ENCODE measurements at regions not wholly inside any gene's neighbourhood (a gene's known extent, or its start where the extent isn't known, plus 50 kb on each side); places are given as distances from the start of the nearest gene placed in this dataset.
"Not testable (repeated sequence)": the region's sequence is repeated elsewhere in the genome, so short reads cannot be mapped to it uniquely, and the experiment has no call there.

- no peak for FAIRE-seq
- no peak for DNase-seq (ENCODE audit: extremely low spot score, insufficient read length, low read depth)
Measured at GRCh38 chr11:96960926-96961325, 571.1 kb downstream of the JRKL start.

- FAIRE-seq (no peak), DNase-seq (ENCODE audit: extremely low spot score, insufficient read length, low read depth) (no peak)
Measured at GRCh38 chr11:96961931-96962330, 572.1 kb downstream of the JRKL start.

- FAIRE-seq (no peak), DNase-seq (ENCODE audit: extremely low spot score, insufficient read length, low read depth) (no peak)
Measured at GRCh38 chr11:96963375-96963774, 573.6 kb downstream of the JRKL start.

- no peak for DNase-seq (ENCODE audit: extremely low spot score, insufficient read length, low read depth)
Measured at GRCh38 chr11:96964661-96965060, 574.8 kb downstream of the JRKL start.

GRCh38 chr11:96967616-96968015 is 577.8 kb downstream of the JRKL start:
- FAIRE-seq: no peak
- DNase-seq (ENCODE audit: extremely low spot score, insufficient read length, low read depth): no peak

More at GRCh38 chr11:96964661-96965060, 574.8 kb downstream of the JRKL start:
- no peak for FAIRE-seq

- no peak for DNase-seq (ENCODE audit: extremely low spot score, insufficient read length, low read depth)
- FAIRE-seq: no peak
Measured at GRCh38 chr11:96969251-96969650, 579.4 kb downstream of the JRKL start.

- DNase-seq (ENCODE audit: extremely low spot score, insufficient read length, low read depth) (no peak), FAIRE-seq (no peak)
Measured at GRCh38 chr11:96978751-96979150, 588.9 kb downstream of the JRKL start.

- no peak for DNase-seq (ENCODE audit: extremely low spot score, insufficient read length, low read depth)
- no peak for FAIRE-seq
Measured at GRCh38 chr11:96986516-96986915, 596.7 kb downstream of the JRKL start.

GRCh38 chr11:96990914-96991313 is 601.1 kb downstream of the JRKL start:
- FAIRE-seq: no peak
- DNase-seq (ENCODE audit: extremely low spot score, insufficient read length, low read depth): no peak

GRCh38 chr11:97000481-97000880 is 610.7 kb downstream of the JRKL start:
- no peak for FAIRE-seq
- DNase-seq (ENCODE audit: extremely low spot score, insufficient read length, low read depth): no peak

GRCh38 chr11:97007283-97007682 is 617.5 kb downstream of the JRKL start:
- FAIRE-seq (no peak), DNase-seq (ENCODE audit: extremely low spot score, insufficient read length, low read depth) (no peak)

GRCh38 chr11:97009613-97010012 is 619.8 kb downstream of the JRKL start:
- FAIRE-seq (no peak), DNase-seq (ENCODE audit: extremely low spot score, insufficient read length, low read depth) (no peak)

- not testable (repeated sequence) for DNase-seq (ENCODE audit: extremely low spot score, insufficient read length, low read depth); FAIRE-seq
Measured at GRCh38 chr11:97010997-97011396, 621.2 kb downstream of the JRKL start.

- no peak for FAIRE-seq
Measured at GRCh38 chr11:97015327-97015726, 625.5 kb downstream of the JRKL start.

GRCh38 chr11:97019305-97019704 is 629.5 kb downstream of the JRKL start:
- FAIRE-seq (no peak), DNase-seq (ENCODE audit: extremely low spot score, insufficient read length, low read depth) (no peak)

More at GRCh38 chr11:97015327-97015726, 625.5 kb downstream of the JRKL start:
- DNase-seq (ENCODE audit: extremely low spot score, insufficient read length, low read depth): no peak

- no peak for FAIRE-seq
- no peak for DNase-seq (ENCODE audit: extremely low spot score, insufficient read length, low read depth)
Measured at GRCh38 chr11:97019754-97020153, 629.9 kb downstream of the JRKL start.

- FAIRE-seq: no peak
- no peak for DNase-seq (ENCODE audit: extremely low spot score, insufficient read length, low read depth)
Measured at GRCh38 chr11:97022955-97023354, 633.1 kb downstream of the JRKL start.

GRCh38 chr11:97028836-97029406 is 639.1 kb downstream of the JRKL start:
- no peak for DNase-seq (ENCODE audit: extremely low spot score, insufficient read length, low read depth)
- FAIRE-seq: no peak

- FAIRE-seq: no peak
Measured at GRCh38 chr11:97033178-97033577, 643.4 kb downstream of the JRKL start.

GRCh38 chr11:97048481-97048880 is 658.7 kb downstream of the JRKL start:
- DNase-seq (ENCODE audit: extremely low spot score, insufficient read length, low read depth) (no peak), FAIRE-seq (no peak)

More at GRCh38 chr11:97033178-97033577, 643.4 kb downstream of the JRKL start:
- DNase-seq (ENCODE audit: extremely low spot score, insufficient read length, low read depth): no peak

- FAIRE-seq (no peak), DNase-seq (ENCODE audit: extremely low spot score, insufficient read length, low read depth) (no peak)
Measured at GRCh38 chr11:97060184-97060583, 670.4 kb downstream of the JRKL start.

- no peak for FAIRE-seq
- DNase-seq (ENCODE audit: extremely low spot score, insufficient read length, low read depth): no peak
Measured at GRCh38 chr11:97069160-97069559, 679.3 kb downstream of the JRKL start.

All from GM18507 (cell line).